Myocyte (in vitro differentiated cells): ENCODE measurements at regions not wholly inside any gene's neighbourhood (a gene's known extent, or its start where the extent isn't known, plus 50 kb on each side); places are given as distances from the start of the nearest gene placed in this dataset.
A peak's percentile ranks its signal among the peaks of the same experiment; 100 is the strongest.

Experiments used
- DNase-seq: peaks from one replicate; pipeline ENCODE4 v3.0.0-alpha.2; 2012; ENCODE audit warnings: low read depth

GRCh38 chr12:92537290-92537960 is 165.4 kb upstream of the PLEKHG7 start:
- no peak for DNase-seq

GRCh38 chr12:92535961-92536360 is 166.8 kb upstream of the PLEKHG7 start:
- no peak for DNase-seq

- DNase-seq: peak; percentile 54
Observed at GRCh38 chr12:92533280-92533890, 169.4 kb upstream of the PLEKHG7 start.

GRCh38 chr12:92530706-92531105 is 172.1 kb upstream of the PLEKHG7 start:
- DNase-seq: no peak

- DNase-seq: no peak
Observed at GRCh38 chr12:92529944-92530343, 172.8 kb upstream of the PLEKHG7 start.

- DNase-seq: no peak
Observed at GRCh38 chr12:92528586-92528985, 174.2 kb upstream of the PLEKHG7 start.

GRCh38 chr12:92528097-92528496 is 174.7 kb upstream of the PLEKHG7 start:
- DNase-seq: no peak

GRCh38 chr12:92524489-92524888 is 178.3 kb upstream of the PLEKHG7 start:
- DNase-seq: no peak

- DNase-seq: no peak
Observed at GRCh38 chr12:92520511-92520910, 182.3 kb upstream of the PLEKHG7 start.

- no peak for DNase-seq
Observed at GRCh38 chr12:92519284-92519683, 183.5 kb upstream of the PLEKHG7 start.

GRCh38 chr12:92518071-92518470 is 184.7 kb upstream of the PLEKHG7 start:
- DNase-seq: no peak

GRCh38 chr12:92516277-92516600 is 186.6 kb upstream of the PLEKHG7 start:
- DNase-seq: no peak

- no peak for DNase-seq
Observed at GRCh38 chr12:92513231-92513730, 189.5 kb upstream of the PLEKHG7 start.

GRCh38 chr12:92511786-92512185 is 191.0 kb upstream of the PLEKHG7 start:
- DNase-seq: no peak

GRCh38 chr12:92509156-92509738 is 193.5 kb upstream of the PLEKHG7 start:
- DNase-seq: no peak

- DNase-seq: no peak
Observed at GRCh38 chr12:92506891-92507290, 195.9 kb upstream of the PLEKHG7 start.

- peak; percentile 64 for DNase-seq
Observed at GRCh38 chr12:92506460-92506859, 196.3 kb upstream of the PLEKHG7 start.

GRCh38 chr12:92505254-92506231 is 197.2 kb upstream of the PLEKHG7 start:
- DNase-seq: peak; percentile 94

- peak; percentile 59 for DNase-seq
Observed at GRCh38 chr12:92504594-92504981, 198.2 kb upstream of the PLEKHG7 start.

GRCh38 chr12:92503971-92504593 is 198.7 kb upstream of the PLEKHG7 start:
- peak; percentile 85 for DNase-seq
